ENCODE measurements at regions not wholly inside any gene's neighbourhood (a gene's known extent, or its start where the extent isn't known, plus 50 kb on each side); places are given as distances from the start of the nearest gene placed in this dataset.

DNA sequence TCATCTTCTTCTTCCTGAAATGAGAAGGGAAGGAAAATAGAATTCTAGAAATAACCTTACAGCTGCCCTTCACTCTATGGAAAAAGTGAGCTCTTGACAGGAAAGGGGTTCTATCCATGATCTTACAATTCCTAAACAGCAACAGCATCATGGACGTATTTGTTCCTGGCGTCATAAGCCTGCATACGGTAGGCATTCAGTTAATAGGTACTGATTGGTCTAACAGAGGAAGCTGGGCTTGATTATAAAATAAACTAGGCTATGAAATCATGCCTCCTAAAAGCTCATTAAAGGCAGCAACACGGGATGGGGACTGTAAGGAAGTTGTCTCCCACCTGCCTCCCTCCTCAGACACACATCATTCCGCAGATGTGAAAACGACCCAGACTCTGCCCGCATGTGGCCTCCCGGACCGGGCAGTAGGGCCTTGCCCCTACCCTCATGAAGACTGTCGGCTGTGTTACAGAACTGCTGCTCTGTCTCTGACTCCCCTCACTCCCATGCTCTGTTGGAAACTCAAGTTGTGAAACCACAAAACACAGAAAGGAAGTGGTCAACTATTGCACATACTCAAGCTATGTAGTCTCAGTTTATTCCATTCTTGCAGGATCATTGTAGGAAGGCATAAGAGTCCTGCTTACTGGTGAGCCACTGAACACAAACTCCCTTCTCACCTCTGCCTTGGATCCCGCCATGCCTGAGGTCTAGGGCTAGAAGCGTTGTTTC, 129.8 kb downstream of the DLEU7 start:
- TF ChIP-seq EZH2phosphoT487 (IDR thresholded peaks at IDR 0.05; ENCODE audit: low read depth, severe bottlenecking, unreplicated experiment) (no peak), EZH2 (IDR thresholded peaks at IDR 0.05; ENCODE audit: borderline replicate concordance) (no peak)
- TF ChIP-seq, protein P1, sequence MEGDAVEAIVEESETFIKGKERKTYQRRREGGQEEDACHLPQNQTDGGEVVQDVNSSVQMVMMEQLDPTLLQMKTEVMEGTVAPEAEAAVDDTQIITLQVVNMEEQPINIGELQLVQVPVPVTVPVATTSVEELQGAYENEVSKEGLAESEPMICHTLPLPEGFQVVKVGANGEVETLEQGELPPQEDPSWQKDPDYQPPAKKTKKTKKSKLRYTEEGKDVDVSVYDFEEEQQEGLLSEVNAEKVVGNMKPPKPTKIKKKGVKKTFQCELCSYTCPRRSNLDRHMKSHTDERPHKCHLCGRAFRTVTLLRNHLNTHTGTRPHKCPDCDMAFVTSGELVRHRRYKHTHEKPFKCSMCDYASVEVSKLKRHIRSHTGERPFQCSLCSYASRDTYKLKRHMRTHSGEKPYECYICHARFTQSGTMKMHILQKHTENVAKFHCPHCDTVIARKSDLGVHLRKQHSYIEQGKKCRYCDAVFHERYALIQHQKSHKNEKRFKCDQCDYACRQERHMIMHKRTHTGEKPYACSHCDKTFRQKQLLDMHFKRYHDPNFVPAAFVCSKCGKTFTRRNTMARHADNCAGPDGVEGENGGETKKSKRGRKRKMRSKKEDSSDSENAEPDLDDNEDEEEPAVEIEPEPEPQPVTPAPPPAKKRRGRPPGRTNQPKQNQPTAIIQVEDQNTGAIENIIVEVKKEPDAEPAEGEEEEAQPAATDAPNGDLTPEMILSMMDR (IDR thresholded peaks at IDR 0.05; ENCODE audit: poor library complexity): no peak

Measured in hepatocyte (in vitro differentiated cells).